Activated CD4-positive, alpha-beta T cell treated with anti-CD3 and anti-CD28 coated beads, Interleukin-2, amount 50 U/mL, for 1 hour (primary cell): ENCODE measurements at regions not wholly inside any gene's neighbourhood (a gene's known extent, or its start where the extent isn't known, plus 50 kb on each side); places are given as distances from the start of the nearest gene placed in this dataset.
"Not testable (repeated sequence)": the region's sequence is repeated elsewhere in the genome, so short reads cannot be mapped to it uniquely, and the experiment has no call there.

Experiments
- DNase-seq: peaks from one replicate; pipeline ENCODE4 v3.0.0-alpha.2; 2020

DNA sequence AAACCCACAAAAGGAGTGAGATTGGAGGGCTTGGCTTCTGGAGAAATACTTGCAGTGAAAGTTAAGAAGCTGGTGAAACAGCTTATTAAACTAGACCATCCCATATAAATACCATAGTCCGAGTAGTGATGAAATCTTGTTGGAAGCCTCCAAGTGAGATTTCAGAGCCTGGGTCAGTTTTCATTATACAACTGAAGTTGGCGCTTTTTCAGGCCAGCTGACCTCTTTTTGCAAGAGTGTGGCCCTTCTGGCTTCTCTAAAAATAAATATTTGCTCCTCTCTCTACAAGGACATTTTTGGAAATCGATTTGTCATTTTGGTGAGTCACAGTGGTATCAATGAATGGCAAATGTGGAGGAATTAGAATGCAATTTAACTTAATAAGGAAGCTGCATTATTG lies 51.2 kb upstream of the THRB start:
- no peak for DNase-seq

DNA sequence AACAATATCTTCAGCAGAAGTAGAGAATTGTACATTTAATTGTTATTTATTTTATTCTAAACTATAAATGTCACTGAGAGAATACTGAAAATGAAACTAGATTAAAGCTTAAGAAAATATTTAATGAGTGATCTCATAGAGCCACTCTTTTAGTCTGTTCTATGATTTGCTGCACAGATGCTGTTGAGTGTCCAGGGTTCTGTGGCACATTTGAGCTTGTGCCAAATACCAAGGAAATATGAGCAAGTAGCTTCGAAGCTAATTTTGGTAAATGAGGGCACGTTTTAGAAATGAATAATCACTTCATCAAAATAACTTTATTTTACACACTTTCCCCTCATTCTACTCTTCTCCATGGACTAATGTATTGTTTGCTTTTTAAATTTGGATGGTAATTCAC lies 53.6 kb upstream of the THRB start:
- no peak for DNase-seq

DNA sequence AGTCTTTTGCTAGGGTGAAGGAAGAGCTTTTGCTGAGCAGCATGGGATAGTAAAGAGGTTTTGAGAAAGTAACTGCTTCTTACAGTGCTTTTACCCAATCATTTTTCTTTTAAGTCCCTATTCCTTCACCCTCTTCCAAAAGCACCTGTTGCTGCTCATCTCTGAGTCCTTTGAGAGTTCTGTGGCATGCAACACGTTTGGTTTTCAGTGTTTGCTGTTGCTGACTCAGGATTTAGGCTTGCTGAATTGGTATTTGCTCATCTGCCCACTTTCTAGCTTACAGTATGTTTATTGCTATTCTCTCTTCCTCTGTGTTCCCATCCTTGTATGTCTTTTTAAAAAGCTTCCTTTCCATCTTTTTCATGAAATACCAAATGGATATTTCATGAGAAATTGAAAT lies 55.9 kb upstream of the THRB start:
- DNase-seq = no peak

DNA sequence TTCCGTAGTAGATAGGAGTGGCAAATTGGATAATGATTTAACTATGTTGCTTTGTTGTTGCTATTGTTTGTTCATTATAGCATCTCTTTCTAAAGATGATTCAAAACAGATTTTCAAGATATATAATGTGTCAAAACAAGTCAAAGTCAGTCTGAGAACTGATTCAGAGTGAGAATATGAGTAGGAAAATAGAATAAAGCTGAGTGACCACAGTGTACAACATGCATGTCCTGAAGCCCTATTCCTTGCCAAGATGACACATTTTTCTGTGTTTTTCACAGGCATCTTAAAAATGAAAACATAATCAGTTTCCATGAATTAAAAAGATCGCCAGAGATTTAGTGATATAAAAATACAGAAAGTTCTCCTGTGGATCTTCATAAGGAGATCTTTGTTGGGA lies 57.0 kb upstream of the THRB start:
- DNase-seq = no peak

DNA sequence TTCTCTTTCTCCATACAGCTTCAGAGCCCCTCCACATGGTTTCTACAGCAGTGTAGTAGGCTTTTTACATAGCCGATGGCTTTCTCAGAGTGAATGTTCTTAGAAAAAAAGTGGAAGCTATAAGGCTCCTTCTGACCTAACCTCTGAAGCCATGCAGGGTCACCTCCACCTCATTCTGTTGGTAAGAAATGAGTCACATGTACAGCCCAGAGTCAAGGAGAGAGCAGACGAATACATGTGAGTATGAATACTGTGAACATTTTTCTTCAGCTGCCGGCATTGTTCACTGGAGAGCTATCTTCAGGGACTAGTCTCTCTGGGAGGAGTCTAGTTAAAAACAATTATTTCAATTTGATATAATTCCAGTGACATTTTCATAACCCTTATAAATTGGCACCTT lies 68.2 kb upstream of the THRB start:
- DNase-seq = no peak

DNA sequence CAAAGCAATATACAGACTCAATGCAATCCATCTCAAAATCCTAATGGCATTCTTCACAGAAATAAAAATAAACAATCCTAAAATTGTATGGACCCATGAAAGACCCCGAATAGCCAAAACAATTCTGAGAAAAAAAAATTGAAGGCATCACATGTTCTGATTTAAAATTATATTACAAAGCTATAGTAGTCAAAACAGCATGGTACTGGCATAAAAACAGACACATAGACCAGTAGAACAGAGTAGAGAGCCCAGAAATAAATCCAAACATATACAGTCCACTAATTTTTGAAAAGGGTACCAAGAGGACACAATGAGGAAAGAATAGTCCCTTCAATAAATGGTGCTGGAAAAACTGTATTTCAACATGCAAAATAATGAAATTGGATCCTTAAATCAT lies 70.4 kb upstream of the THRB start:
- no peak for DNase-seq

DNA sequence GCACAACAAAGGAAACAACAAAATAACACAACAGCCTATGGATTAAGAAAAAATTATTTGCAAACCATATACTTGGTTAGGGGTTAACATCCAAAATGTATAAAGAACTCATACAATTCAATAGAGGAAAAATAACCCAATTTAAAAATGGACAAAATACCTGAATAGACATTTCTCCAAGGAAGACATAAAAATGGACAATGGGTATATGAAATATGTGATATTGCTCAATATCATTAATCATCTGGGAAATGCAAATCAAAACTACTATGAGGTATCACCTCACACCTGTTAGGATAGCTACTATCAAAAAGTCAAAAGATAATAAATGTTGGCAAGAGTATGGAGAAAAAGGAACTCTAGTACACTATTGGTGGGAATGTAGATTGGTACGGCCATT lies 71.0 kb upstream of the THRB start:
- no peak for DNase-seq

DNA sequence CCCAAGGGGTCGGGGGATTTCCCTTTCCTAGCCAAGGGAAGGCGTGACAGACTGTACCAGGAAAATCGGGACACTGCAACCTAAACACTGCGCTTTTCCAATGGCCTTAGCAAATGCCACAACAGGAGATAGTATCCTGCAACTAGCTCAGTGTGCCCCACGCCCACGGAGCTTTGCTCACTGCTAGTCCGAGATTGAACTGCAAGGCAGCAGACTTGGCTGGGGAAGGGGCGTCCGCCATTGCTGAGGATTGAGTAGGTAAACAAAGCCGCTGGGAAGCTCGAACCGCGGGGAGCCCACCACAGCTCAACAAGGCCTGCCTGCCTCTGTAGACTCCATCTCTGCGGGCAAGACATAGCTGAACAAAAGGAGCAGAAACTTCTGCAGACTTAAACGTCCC lies 72.3 kb upstream of the THRB start:
- no peak for DNase-seq

DNA sequence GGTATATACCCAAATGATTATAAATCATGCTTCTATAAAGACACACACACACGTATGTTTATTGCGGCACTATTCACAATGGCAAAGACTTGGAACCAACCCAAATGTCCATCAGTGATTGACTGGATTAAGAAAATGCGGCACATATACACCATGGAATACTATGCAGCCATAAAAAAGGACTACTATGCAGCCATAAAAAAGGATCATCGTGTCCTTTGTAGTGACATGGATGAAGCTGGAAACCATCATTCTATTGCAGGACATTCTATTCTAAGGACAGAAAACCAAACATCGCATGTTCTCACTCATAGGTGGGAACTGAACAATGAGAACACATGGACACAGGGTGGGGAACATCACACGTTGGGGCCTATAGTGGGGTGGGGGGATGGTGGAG lies 77.8 kb upstream of the THRB start:
- not testable (repeated sequence) for DNase-seq

DNA sequence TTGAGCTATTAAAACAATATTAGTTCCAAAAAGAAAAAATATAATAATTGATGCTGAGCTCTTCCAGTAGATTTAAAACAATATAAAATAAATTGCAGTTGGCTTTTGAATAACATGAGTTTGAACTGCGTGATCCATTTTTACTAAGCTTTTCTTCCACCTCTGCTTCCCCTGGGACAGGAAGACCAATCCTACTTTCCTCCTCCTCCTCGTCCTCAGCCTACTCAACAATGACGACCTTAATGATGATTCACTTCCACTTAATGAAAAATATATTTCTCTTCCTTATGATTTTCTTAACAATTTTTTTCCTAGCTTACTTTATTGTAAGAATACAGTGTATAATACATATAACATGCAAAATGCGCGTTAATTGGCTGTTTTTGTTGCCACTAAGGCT lies 78.9 kb upstream of the THRB start:
- no peak for DNase-seq

DNA sequence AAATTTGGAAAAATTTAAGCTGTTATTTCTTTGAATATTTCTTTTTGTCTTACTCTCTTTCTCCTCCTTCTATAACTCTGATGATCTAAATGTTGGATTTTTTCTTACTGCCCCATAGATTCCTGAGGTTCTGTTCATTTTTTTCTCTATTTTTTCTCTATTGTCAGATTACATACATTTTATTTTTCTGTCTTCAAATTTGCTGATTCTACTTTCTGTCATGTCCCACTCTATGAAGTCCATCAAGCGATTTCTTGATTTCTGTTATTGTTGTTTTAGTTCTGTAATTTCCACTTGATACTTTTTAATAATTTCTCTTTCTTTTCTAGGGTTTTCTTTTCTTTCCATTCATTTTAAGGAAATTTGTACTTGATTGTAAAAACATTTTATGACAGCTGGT lies 83.7 kb upstream of the THRB start:
- no peak for DNase-seq

DNA sequence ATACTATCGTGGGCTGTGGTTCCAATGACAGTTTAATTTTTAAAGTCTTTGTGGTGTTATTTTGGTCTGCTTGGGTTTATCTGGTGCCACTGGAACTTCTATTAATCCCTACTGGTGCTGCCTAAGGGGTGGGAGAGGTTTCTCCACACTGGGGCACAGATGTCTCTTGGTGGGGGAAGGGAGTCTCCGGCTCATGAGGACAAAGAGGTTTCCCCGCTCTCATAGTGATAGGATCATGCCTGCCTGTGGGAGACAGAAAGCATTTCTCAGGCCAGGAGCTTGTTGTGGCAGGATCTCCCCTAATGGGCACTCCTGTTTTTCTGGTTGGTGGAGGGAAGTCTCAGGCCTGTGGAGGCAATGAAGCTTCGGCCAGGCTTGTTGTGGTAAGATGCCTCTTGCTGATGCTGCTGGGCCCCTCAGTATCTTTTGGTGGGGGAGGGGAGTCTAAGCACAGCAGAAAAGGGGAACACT lies 84.3 kb upstream of the THRB start:
- no peak for DNase-seq

DNA sequence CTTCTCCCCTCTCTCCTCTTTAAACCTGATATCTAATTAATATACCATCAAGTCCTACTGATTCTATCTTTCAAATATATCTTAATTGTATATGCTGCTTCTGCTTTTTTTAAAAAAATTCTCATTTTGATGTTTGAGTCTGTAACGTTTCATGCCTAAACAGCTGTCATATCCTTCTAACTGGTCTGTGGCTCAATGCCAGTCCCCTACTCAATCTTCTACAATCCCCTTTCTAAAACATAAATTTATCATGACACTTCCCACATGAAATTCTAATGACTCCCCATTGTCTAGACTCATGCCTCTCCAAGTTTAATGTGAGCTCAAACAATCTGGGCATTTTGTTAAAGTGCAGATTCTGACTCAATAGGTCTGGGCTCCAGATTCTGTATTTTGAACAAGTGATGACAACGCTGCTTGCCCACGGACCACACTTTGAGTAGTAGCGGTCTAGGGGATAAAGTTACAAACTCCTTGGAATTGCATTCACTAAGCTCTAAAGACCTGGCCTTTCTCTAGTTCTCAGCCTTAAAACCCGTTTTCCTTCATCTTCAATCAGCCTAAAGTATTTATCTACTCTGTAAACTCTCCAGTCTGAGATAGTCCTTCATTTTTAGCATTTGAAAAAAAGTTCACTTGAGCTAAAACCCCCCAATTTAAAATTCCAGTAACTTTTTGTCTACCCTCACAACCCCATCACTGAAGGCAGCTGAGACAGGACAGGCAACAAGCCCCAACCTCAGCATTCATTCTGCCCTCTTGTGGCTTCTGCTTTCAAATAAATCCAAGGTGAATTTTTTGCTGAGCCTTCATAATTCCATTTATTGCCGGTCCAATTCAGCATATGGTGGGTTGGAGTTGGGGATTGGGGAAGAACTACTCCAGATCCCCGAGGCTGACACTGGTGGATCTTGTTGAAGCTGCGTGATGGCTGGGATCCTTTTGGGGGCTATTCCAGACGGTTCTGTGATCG lies 88.1 kb upstream of the THRB start:
- DNase-seq = no peak

DNA sequence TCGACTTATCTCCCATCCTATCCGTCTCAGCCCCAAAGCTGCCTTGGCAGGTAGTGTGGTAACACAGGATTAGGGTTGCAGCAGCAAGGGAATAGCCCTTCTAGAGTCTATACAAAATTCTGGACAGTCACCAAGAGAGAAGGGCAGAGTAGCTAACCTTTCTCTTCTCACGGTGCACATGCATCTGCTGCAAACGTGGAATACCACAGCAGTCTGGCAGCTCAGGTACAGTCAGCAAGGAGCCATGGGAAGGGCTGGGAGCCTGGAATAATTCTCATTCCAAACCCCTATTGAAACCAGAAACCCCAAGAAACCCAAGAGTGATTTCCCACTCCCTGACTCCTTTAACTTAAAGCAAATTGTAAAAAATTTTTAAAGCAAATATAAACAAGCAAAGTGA lies 92.3 kb upstream of the THRB start:
- no peak for DNase-seq

DNA sequence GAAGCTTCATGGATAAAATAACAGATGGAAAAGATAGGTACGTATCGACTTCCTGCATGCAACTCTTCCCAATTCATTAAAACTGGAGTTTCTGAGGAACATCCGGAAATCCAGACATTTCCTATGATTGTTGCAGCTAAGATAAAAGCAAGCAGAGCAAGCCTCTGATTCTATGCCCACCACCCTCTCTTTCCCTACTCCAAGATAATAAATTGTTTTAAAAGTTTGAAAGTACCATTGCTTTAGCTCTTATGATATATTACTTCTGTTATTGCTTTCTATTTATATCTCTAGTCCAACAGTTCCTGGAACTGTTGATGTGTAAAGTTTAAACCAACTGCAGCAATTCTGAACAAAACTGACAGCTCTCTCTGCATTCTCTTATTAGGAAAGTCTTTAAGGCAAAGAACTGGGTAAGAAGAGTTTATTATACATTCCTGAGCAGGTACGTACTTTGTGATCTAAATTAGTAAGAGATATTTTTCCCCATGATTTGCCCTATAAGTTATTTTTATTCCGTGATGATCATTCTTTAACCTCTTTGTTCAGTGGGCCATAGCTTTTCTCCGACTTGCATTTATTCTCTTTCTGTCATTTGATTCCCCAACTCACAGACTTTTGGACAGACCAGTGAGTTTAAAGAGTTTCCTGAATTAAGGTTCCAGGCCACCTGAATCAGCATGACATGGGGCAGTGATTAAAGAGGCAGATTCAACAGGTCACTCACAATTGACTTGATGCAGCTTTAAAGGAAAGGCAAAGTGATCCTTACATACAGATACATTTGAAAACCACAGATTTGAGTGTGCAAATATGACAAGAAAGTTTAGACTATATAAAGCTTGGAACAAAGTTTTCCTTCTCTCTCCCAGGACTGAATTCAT lies 94.2 kb upstream of the THRB start:
- no peak for DNase-seq

DNA sequence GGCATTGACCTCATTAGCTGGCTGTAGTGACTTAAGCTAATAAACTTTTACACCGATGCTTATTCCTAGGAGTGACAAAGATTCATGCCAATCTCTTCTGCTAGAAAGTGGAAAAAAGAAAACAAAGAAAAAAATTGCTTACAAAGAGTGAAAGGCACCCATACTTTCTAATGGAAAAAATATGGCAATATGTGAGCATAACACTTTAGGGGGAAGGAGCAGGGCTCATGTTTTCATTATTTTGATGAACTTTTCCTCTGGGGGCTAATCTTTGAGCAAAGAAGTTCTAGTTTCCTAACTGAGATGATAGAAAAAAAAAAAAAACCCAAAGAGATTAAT lies 94.8 kb upstream of the THRB start:
- DNase-seq = no peak

DNA sequence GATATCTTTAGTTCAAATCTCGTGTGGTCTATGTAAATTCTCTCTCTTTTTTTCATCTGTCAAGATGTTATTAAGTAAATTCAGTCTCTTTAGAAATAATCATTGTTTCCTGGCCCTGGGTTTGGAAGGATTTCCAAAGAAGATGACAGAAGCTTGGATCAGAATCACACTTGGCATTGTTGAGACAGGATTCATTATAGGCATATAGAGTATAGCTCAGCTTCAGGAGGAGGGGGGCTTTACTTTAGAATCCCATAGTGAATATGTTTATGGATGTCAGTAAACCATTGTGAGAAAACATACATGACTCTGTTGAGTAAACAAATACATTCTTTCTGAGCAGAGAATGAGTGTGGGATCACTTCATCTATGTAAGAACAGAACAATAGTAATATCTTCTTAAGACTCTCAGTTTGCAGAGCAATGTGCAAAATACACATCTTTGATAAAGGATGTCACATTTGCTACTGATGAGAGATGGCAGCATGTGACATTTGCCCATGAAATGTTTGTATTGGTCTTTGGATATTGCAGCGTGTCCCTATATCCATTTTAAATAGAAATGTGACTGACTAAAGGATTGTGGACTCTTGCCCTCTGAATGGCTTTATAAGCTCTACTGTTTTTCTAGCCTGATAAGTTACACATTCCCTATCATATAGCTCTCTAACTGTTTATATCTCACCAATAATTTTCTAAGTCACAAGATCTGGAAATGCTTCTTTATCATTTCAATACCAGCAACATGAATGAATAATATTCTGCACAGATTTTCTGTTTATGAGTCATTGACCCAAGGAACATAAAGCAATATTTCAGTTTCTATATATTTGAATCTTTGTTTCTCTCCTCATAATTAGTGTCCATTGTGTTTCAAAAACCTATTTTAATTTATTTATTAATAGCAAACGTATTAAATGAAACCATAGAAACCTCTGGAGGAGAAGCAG lies 95.6 kb upstream of the THRB start:
- no peak for DNase-seq

DNA sequence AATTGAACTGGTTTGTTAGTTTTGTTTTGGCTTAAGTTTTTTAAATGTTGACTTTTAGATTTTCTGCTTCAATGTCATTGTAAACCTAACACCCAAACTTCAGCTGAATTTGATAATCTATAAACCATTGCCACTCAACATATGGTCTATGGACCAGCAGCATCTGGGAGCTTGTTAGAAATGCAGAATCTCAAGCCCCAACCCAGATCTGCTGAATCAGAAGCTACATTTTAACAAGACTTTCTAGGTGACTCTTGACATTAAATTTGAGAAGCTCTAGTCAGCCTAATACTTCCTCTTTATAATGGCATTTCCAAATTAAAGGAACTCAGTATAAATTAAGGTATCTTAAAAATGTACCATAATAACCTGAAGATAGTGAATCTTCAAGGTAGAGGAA lies 96.5 kb upstream of the THRB start:
- DNase-seq = no peak

DNA sequence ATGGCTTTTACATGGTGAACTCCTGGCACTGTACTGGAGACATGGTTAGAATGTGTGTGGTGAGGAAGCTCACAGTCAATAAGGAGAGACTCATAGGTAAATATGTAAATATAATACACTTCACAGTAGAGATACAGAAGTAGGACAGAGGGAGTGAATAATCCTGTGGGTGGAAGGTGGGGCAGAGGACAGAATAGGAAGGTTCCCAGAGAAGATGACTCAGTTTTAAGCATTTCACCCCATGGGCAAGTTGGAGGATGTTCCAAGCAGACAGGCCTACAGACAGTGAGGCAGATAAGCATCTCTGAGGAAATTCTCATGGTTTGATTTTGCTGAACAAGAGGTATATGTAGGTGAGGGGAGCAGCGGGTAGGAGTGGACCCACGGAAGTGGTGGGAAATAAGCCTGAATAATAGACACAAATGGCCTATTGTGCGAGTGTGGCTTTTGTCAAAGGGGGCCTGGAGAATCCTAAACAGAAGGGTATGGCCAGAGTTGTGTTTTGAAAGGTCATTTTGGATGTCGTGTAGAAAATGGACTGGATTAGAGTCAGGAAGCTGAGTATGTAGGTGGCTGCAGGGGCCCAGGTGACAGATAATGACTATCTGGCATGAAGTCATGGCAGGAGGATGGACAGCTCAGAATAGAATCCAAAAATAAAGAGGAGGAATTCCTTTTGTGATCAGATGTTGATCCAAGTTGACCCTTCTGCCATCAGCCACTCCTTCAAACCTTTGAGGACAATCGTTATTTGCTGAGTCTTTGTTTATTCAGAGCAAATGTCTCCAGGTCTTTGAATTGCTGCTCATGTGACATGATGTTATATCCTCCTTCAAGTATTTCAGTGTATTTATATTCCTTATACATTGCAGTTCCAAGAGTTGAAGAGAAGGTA lies 97.3 kb upstream of the THRB start:
- no peak for DNase-seq

DNA sequence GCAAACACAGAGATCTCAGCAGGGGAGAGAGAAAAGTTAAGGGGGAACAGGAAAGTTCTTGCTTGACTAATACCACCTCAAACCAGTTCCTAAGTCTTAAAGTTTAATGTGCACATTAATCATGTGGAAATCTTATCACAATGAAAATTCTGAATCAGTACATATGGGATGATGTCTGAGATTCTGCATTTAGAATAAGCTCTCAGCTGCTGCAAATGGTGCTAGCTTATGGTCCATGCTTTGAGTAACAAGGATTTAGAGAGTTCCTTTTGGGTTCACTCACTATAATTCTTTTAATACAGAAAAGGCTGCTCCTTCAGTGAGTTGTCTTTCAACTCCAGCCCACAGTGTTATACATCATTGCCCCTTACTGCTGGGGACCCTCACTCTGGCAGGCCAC lies 99.5 kb upstream of the THRB start:
- DNase-seq = no peak

DNA sequence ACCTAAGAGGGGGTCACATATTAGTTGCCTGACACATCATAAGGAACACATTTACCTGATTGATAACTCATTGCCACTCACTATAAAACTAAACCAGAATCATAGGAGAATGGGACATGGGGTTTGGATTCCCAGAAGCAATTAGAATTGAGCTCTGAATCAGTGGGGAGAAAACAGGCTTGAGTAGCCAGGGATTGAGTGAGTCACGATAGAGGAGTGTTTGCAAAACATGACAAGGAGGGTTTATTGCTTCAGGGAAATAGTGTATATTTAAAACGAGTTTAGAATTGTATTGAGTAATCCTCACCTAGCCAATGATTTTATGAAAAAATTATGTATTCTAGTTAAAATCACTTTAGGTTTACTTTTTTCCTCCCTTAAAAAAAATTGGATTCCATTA lies 101.1 kb upstream of the THRB start:
- no peak for DNase-seq

DNA sequence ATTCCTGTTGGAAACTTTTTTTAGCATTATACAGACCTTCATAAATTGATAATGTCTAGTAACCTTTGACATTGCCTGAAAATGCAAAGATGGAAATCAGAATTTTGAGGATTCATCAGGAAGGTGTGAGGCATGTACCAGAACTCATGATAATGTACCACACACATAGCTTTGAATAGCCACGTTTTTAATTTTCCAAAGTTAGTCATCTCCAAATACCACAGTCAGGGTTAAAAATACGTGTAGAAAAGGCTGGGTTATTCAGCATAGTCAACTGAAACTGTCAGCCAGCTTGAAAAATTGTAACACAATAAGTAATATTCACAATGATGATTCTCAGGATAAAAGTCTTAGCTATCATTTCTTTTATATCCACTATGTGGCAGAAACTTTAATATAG lies 102.0 kb upstream of the THRB start:
- DNase-seq = no peak
